Peyer's patch (tissue), 4 donors: ENCODE measurements at regions not wholly inside any gene's neighbourhood (a gene's known extent, or its start where the extent isn't known, plus 50 kb on each side); places are given as distances from the start of the nearest gene placed in this dataset.

ENCODE experiments used
- POLR2A ChIP-seq, 2 donors: fragments of 450-650 bp; IDR thresholded peaks; one replicate each; pipeline ENCODE4 v1.5.1; 2017; ENCODE audit warnings: antibody characterized with exemption in 2 of 2, mild to moderate bottlenecking in 2 of 2, moderate library complexity in 2 of 2
- TF ChIP-seq, protein P1 (sequence below), 6 experiments: fragments of 450-650 bp in 4 of 6; fragments of 200-600 bp in 2 of 6; sonication (generic) in 1 of 6; IDR thresholded peaks; one replicate each; pipeline ENCODE4 v1.5.1; 2017 to 2019; ENCODE audit warnings: antibody characterized with exemption in 6 of 6, mild to moderate bottlenecking in 3 of 6, moderate library complexity in 1 of 6

DNA sequence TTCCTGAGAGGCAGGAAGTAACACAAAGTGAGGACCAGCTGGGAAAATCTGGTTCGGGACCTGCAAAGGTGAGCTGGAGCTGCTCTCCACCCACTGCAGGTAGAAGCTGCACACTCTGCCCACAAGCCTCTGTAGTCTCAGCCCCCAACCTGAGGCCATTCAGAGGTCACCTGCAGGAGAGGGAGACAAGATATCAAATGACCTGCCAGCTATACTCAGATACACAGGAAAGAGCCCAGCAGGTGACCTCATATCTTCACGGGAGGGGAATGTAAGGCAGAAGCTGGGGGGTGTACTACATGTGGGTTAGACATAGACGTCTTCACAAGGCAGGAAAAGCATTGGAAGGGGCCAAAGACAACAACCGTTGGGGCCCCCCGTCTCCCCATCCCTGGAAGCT is 86.1 kb downstream of the APIP start:
- TF ChIP-seq, protein P1, sequence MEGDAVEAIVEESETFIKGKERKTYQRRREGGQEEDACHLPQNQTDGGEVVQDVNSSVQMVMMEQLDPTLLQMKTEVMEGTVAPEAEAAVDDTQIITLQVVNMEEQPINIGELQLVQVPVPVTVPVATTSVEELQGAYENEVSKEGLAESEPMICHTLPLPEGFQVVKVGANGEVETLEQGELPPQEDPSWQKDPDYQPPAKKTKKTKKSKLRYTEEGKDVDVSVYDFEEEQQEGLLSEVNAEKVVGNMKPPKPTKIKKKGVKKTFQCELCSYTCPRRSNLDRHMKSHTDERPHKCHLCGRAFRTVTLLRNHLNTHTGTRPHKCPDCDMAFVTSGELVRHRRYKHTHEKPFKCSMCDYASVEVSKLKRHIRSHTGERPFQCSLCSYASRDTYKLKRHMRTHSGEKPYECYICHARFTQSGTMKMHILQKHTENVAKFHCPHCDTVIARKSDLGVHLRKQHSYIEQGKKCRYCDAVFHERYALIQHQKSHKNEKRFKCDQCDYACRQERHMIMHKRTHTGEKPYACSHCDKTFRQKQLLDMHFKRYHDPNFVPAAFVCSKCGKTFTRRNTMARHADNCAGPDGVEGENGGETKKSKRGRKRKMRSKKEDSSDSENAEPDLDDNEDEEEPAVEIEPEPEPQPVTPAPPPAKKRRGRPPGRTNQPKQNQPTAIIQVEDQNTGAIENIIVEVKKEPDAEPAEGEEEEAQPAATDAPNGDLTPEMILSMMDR (IDR thresholded peaks at IDR 0.05): no peak
- no peak for TF ChIP-seq POLR2A (IDR thresholded peaks at IDR 0.05)
